OCI-LY1 (cell line): ENCODE measurements at regions not wholly inside any gene's neighbourhood (a gene's known extent, or its start where the extent isn't known, plus 50 kb on each side); places are given as distances from the start of the nearest gene placed in this dataset.

Source experiments
- H2AFZ ChIP-seq: fragments of 200-600 bp; sonication (generic), shearing (Covaris generic); 2 replicates; pipeline ENCODE4 v1.6.0; 2014; ENCODE audit warnings: antibody characterized with exemption, mild to moderate bottlenecking, low read length
- H3F3A ChIP-seq: fragments of 200-600 bp; sonication (generic), shearing (Covaris generic); 2 replicates; pipeline ENCODE4 v1.6.0; 2014; ENCODE audit warnings: mild to moderate bottlenecking, antibody characterized with exemption, low read length, moderate library complexity; ENCODE audit not compliant: insufficient read depth
- H3K27ac ChIP-seq: fragments of 200-600 bp; sonication (generic); 2 replicates; pipeline ENCODE4 v1.5.1; 2014; ENCODE audit warnings: low read length, mixed run types, mild to moderate bottlenecking, low read depth; ENCODE audit not compliant: poor library complexity, severe bottlenecking
- H3K27me3 ChIP-seq: fragments of 200-600 bp; sonication (generic); 2 replicates; pipeline ENCODE4 v1.6.0; 2014; ENCODE audit warnings: antibody characterized with exemption, mild to moderate bottlenecking, low read length, moderate library complexity; ENCODE audit not compliant: insufficient read depth
- H3K36me3 ChIP-seq: fragments of 200-600 bp; sonication (generic); 2 replicates; pipeline ENCODE4 v1.6.1; 2014; ENCODE audit warnings: mild to moderate bottlenecking, antibody characterized with exemption, low read length, moderate library complexity, mixed read lengths; ENCODE audit not compliant: insufficient read depth
- H3K4me1 ChIP-seq: fragments of 200-600 bp; sonication (generic); 2 replicates; pipeline ENCODE4 v1.5.1; 2014; ENCODE audit warnings: mild to moderate bottlenecking, low read length, moderate library complexity; ENCODE audit not compliant: insufficient read depth, severe bottlenecking
- H3K4me2 ChIP-seq: fragments of 200-600 bp; sonication (generic), shearing (Covaris generic); 2 replicates; pipeline ENCODE4 v1.6.1; 2014; ENCODE audit warnings: low read length
- H3K4me3 ChIP-seq: fragments of 200-600 bp; sonication (generic); 2 replicates; pipeline ENCODE4 v1.5.1; 2014; ENCODE audit warnings: low read length, low read depth, mild to moderate bottlenecking, mixed read lengths; ENCODE audit not compliant: poor library complexity, severe bottlenecking
- H3K79me2 ChIP-seq: fragments of 200-600 bp; shearing (Covaris generic); 2 replicates; pipeline ENCODE4 v1.6.1; 2016; ENCODE audit warnings: mixed run types, low read length, mixed read lengths; ENCODE audit not compliant: insufficient read depth
- H3K9ac ChIP-seq: fragments of 200-600 bp; sonication (generic), shearing (Covaris generic); 2 replicates; pipeline ENCODE4 v1.6.1; 2014; ENCODE audit warnings: mild to moderate bottlenecking, low read length, mixed read lengths
- H3K9me2 ChIP-seq: fragments of 200-600 bp; sonication (generic), shearing (Covaris generic); 2 replicates; pipeline ENCODE4 v1.6.1; 2014; ENCODE audit warnings: low read depth, mild to moderate bottlenecking, low read length, mixed read lengths
- H3K9me3 ChIP-seq: fragments of 200-600 bp; shearing (Covaris generic); 2 replicates; pipeline ENCODE4 v1.6.1; 2014; ENCODE audit warnings: low read length, mixed read lengths
- H4K20me1 ChIP-seq: fragments of 200-600 bp; sonication (generic), shearing (Covaris generic); 2 replicates; pipeline ENCODE4 v1.6.0; 2016; ENCODE audit warnings: mild to moderate bottlenecking, low read length; ENCODE audit not compliant: insufficient read depth
- CTCF ChIP-seq: fragments of 200-600 bp; sonication (generic), shearing (Covaris generic); IDR thresholded peaks from 2 replicates; pipeline ENCODE4 v1.5.1; 2017; ENCODE audit warnings: mild to moderate bottlenecking, antibody characterized with exemption, low read length, moderate library complexity, mixed read lengths
- EZH2 ChIP-seq: fragments of 200-600 bp; sonication (generic), shearing (Covaris generic); IDR thresholded peaks from 2 replicates; pipeline ENCODE4 v1.8.0; 2017; ENCODE audit warnings: borderline replicate concordance, mixed run types, mild to moderate bottlenecking, antibody characterized with exemption, low read length, moderate library complexity, mixed read lengths

DNA sequence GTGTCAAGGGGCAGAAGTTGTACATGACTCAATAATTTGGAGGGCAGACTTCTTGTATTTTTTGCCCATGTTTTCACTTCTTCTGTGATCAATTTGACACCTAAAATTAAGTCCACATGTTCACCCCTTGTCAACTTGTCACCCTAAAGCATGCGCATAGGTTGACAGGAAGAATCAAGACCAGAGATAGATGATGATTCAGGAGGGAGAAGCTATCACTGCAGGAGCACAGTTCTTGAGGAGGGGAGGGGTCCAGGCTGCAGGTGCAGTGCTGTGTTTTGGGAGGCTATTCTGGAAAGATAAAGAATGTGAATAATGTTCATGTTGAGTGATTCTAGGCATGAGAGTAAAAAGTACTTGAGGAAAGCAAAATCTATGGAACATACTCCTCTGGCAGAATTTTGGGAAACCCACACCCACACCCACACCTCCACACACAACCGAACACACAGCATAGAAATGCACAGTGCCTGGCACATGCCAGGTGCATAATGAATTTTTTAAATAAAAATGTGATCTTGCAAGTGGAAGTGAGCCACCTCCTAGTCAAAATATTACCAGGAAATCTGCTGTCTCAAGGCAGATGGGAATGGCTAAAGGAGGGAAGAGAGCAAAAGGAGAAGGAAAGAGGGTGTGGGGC, 249.2 kb upstream of the MEX3C start:
- H4K20me1 ChIP-seq = no peaks in the 10 kb centered on the region
- H3K9me2 ChIP-seq = no peaks in the 10 kb centered on the region
- no peak overlapping the region for H3K9ac ChIP-seq
- H3K4me3 ChIP-seq = no peak overlapping the region
- no peaks in the 10 kb centered on the region for H3K36me3 ChIP-seq
- H3K9me3 ChIP-seq = no peaks in the 10 kb centered on the region
- H3K4me1 ChIP-seq = no peaks in the 10 kb centered on the region
- no peak overlapping the region for H2AFZ ChIP-seq
- H3K27me3 ChIP-seq = no peaks in the 10 kb centered on the region
- H3K79me2 ChIP-seq = no peaks in the 10 kb centered on the region
- no peak overlapping the region for H3K4me2 ChIP-seq
- TF ChIP-seq CTCF (no peak), EZH2 (no peak)
- no peak overlapping the region for H3K27ac ChIP-seq
- H3F3A ChIP-seq = no peaks in the 10 kb centered on the region

- H2AFZ ChIP-seq = no peak overlapping the region
Observed at GRCh38 chr18:51447351-51448342, 250.2 kb upstream of the MEX3C start.

DNA sequence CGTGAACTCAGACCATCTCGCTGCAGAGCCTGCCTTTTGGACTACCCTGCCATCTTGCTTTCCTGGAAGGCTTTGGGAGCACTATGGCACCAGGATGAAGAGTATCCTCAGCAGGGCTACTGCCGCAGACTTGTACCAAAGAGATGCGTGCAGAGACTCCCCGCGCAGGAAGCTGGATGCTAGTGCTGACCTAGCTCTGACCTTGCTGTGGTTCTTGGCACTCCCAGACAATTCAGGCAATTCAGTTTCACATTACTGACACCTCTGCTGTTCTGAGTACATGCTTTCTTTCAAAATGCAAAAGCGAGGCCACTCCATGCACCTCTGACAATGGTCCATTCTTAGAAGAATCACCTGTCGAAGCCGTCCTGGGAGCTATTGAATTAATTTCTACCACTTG, 251.5 kb upstream of the MEX3C start:
- no peak for TF ChIP-seq CTCF
- no peak for TF ChIP-seq EZH2
- Histone ChIP-seq H4K20me1 (no peaks in the 10 kb centered on the region), H3K9ac (no peak overlapping the region), H3K4me1 (no peaks in the 10 kb centered on the region), H3K4me3 (no peak overlapping the region), H3K36me3 (no peaks in the 10 kb centered on the region), H3K79me2 (no peaks in the 10 kb centered on the region), H2AFZ (no peak overlapping the region), H3K27me3 (no peaks in the 10 kb centered on the region), H3F3A (no peaks in the 10 kb centered on the region), H3K9me3 (no peaks in the 10 kb centered on the region), H3K4me2 (no peak overlapping the region), H3K27ac (no peak overlapping the region), H3K9me2 (no peaks in the 10 kb centered on the region)

More at GRCh38 chr18:51447351-51448342, 250.2 kb upstream of the MEX3C start:
- no peaks in the 10 kb centered on the region for H3K27me3 ChIP-seq
- no peaks in the 10 kb centered on the region for H3K9me2 ChIP-seq
- H3F3A ChIP-seq = no peaks in the 10 kb centered on the region
- no peaks in the 10 kb centered on the region for H3K79me2 ChIP-seq
- H3K4me3 ChIP-seq = no peak overlapping the region
- no peak for TF ChIP-seq EZH2
- no peak for TF ChIP-seq CTCF
- H3K4me1 ChIP-seq = no peaks in the 10 kb centered on the region
- no peak overlapping the region for H3K27ac ChIP-seq
- no peaks in the 10 kb centered on the region for H3K9me3 ChIP-seq
- H3K36me3 ChIP-seq = no peaks in the 10 kb centered on the region
- no peak overlapping the region for H3K4me2 ChIP-seq
- H4K20me1 ChIP-seq = no peaks in the 10 kb centered on the region
- H3K9ac ChIP-seq = no peak overlapping the region
